IMR-90 (cell line): ENCODE measurements at regions not wholly inside any gene's neighbourhood (a gene's known extent, or its start where the extent isn't known, plus 50 kb on each side); places are given as distances from the start of the nearest gene placed in this dataset.

ENCODE experiments used
- ATAC-seq: fragments of 200-7000 bp; cut with Tn5 transposase; 2 replicates; pipeline ENCODE4 v1.9.1; 2020; ENCODE audit warnings: low read depth, mild to moderate bottlenecking, moderate library complexity
- BruUV-seq: library from RNA; stranded (reverse); fragments of 400-500 nt; replicated peaks from 2 replicates; lab custom pipeline; 2021; lab: Mats Ljungman, UMichigan
- CTCF ChIA-PET: fragments of 300-600 bp; formaldehyde crosslinking; extraction: SDS; loops from one replicate; lab custom pipeline; 2021; ENCODE audit warnings: antibody characterized with exemption; lab: Yijun Ruan, JAX
- POLR2A ChIA-PET: fragments of 300-600 bp; sonication (Branson Sonifier 250); formaldehyde crosslinking; loops from one replicate; lab custom pipeline; 2022; ENCODE audit warnings: antibody characterized with exemption; ENCODE audit not compliant: unreplicated experiment; lab: Charles Lee
- DNase-seq: peaks from one replicate; pipeline ENCODE4 v3.0.0; 2013
- H2AFZ ChIP-seq: replicated peaks from 2 replicates; pipeline ENCODE3; 2013; ENCODE audit warnings: low read length, mild to moderate bottlenecking; ENCODE audit not compliant: poor library complexity
- H2AK5ac ChIP-seq: 2 replicates; pipeline ENCODE4 v1.6.1; 2013; ENCODE audit warnings: low read depth, low read length, inconsistent platforms
- H2AK9ac ChIP-seq: replicated peaks from 2 replicates; pipeline ENCODE3; 2013; ENCODE audit warnings: mild to moderate bottlenecking, low read depth, low read length, moderate library complexity; ENCODE audit not compliant: poor library complexity
- H2BK120ac ChIP-seq: 2 replicates; pipeline ENCODE4 v1.6.1; 2013; ENCODE audit warnings: low read depth, low read length, inconsistent platforms
- H2BK15ac ChIP-seq: 3 replicates; pipeline ENCODE4 v1.6.1; 2013; ENCODE audit warnings: low read depth, low read length, inconsistent platforms
- H2BK20ac ChIP-seq: 2 replicates; pipeline ENCODE4 v1.6.1; 2013; ENCODE audit warnings: low read depth, mild to moderate bottlenecking, inconsistent platforms, low read length, moderate library complexity
- H2BK5ac ChIP-seq: 2 replicates; pipeline ENCODE4 v1.6.1; 2013; ENCODE audit warnings: mild to moderate bottlenecking, low read depth, low read length, inconsistent platforms; ENCODE audit not compliant: poor library complexity, severe bottlenecking
- H3K14ac ChIP-seq: replicated peaks from 2 replicates; pipeline ENCODE4 v1.6.1; 2013; ENCODE audit warnings: low read depth, low read length, inconsistent platforms
- H3K18ac ChIP-seq: 2 replicates; pipeline ENCODE4 v1.6.1; 2013; ENCODE audit warnings: low read depth, low read length, control low read depth
- H3K23ac ChIP-seq: 2 replicates; pipeline ENCODE4 v1.6.1; 2013; ENCODE audit warnings: low read depth, low read length, inconsistent platforms
- H3K27ac ChIP-seq: 2 replicates; pipeline ENCODE4 v1.5.1; 2013; ENCODE audit warnings: mild to moderate bottlenecking, control low read depth, low read length; ENCODE audit not compliant: insufficient read depth
- H3K27me3 ChIP-seq: 2 replicates; pipeline ENCODE4 v1.6.1; 2013; ENCODE audit warnings: low read length; ENCODE audit not compliant: control insufficient read depth, insufficient read depth
- H3K36me3 ChIP-seq: 2 replicates; pipeline ENCODE4 v1.6.1; 2013; ENCODE audit warnings: low read length, mixed read lengths; ENCODE audit not compliant: control insufficient read depth, insufficient read depth
- H3K4ac ChIP-seq: 2 replicates; pipeline ENCODE4 v1.6.1; 2013; ENCODE audit warnings: low read depth, low read length, inconsistent platforms
- H3K4me1 ChIP-seq: 2 replicates; pipeline ENCODE4 v1.6.1; 2013; ENCODE audit warnings: low read length, mixed read lengths; ENCODE audit not compliant: control insufficient read depth, insufficient read depth
- H3K4me2 ChIP-seq: 2 replicates; pipeline ENCODE4 v1.6.1; 2013; ENCODE audit warnings: low read depth, mild to moderate bottlenecking, control low read depth, low read length, moderate library complexity
- H3K4me3 ChIP-seq: 2 replicates; pipeline ENCODE4 v1.5.1; 2013; ENCODE audit warnings: low read depth, mild to moderate bottlenecking, control low read depth, low read length, moderate library complexity; ENCODE audit not compliant: insufficient read depth
- H3K56ac ChIP-seq: 2 replicates; pipeline ENCODE4 v1.6.1; 2013; ENCODE audit warnings: low read length, inconsistent platforms; ENCODE audit not compliant: insufficient read depth; ENCODE audit errors: extremely low read depth
- H3K79me1 ChIP-seq, 2 experiments: 2 replicates each; pipeline ENCODE4 v1.6.1; 2013; ENCODE audit warnings: low read length in 2 of 2, inconsistent platforms in 1 of 2, low read depth in 1 of 2
- H3K9ac ChIP-seq: 2 replicates; pipeline ENCODE4 v1.6.1; 2013; ENCODE audit warnings: low read depth, low read length, control low read depth
- H3K9me1 ChIP-seq: 2 replicates; pipeline ENCODE4 v1.6.1; 2013; ENCODE audit warnings: low read length, inconsistent platforms; ENCODE audit not compliant: insufficient read depth
- H3K9me3 ChIP-seq: 2 replicates; pipeline ENCODE4 v1.6.1; 2013; ENCODE audit warnings: low read length; ENCODE audit not compliant: control insufficient read depth, insufficient read depth
- H4K20me1 ChIP-seq: 2 replicates; pipeline ENCODE4 v1.6.1; 2013; ENCODE audit warnings: low read length, inconsistent platforms; ENCODE audit not compliant: insufficient read depth
- H4K5ac ChIP-seq: 2 replicates; pipeline ENCODE4 v1.6.1; 2013; ENCODE audit warnings: mild to moderate bottlenecking, low read depth, low read length, control low read depth
- H4K8ac ChIP-seq, 2 experiments: 2 replicates each; pipeline ENCODE4 v1.6.1; 2013; ENCODE audit warnings: low read depth in 2 of 2, low read length in 2 of 2, control low read depth in 1 of 2, inconsistent platforms in 1 of 2
- H4K91ac ChIP-seq: 2 replicates; pipeline ENCODE4 v1.6.1; 2013; ENCODE audit warnings: low read depth, low read length, inconsistent platforms; ENCODE audit not compliant: insufficient read depth
- MAFK ChIP-seq: IDR thresholded peaks from 2 replicates; pipeline ENCODE4 v1.6.1; 2012; ENCODE audit warnings: low read depth, low read length, improper control_type of control experiment
- MAZ ChIP-seq: IDR thresholded peaks from 2 replicates; pipeline ENCODE4 v1.6.1; 2012; ENCODE audit warnings: low read depth, mild to moderate bottlenecking, low read length, improper control_type of control experiment, moderate library complexity, borderline replicate concordance
- dilution Hi-C: fragments of 300-500 bp; cut with HindIII; formaldehyde crosslinking; loops from one replicate; pipeline ENCODE4 v1.14.3; 2018; ENCODE audit warnings: low sequenced_read_pairs; ENCODE audit not compliant: unreplicated experiment
- in situ Hi-C: fragments of 300-500 bp; cut with MboI; formaldehyde crosslinking; loops from 3 replicates; pipeline ENCODE4 v1.14.3; 2019; ENCODE audit warnings: low sequenced_read_pairs, inconsistent platforms, mixed read lengths
- intact Hi-C: fragments of 100-400 bp; cut with micrococcal nuclease; formaldehyde crosslinking; loops from 2 replicates; pipeline ENCODE4 v1.10.0; 2022

DNA sequence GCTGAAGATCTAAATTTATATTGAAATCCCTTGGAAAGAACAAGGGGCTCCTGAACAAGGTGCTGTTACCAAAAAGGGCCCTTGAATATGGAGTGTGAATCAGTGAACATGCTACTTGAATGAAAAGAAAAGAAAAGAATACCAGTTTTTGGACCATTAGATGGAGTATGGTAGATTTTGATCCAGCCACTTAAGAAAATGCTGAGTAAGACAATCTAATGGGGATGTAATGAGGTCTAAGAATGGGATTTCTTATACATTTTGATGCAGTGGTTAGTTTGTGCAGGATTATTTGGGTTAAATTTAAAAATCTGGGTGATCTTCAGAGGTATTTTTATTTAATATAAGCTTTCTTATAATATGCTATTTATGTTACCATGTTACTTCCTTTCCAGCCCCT is 2003.0 kb upstream of the LRRTM1 start:
- Histone ChIP-seq H2AK9ac (no peak overlapping the region), H3K79me1 (no peaks in the 10 kb centered on the region), H3K4me2 (no peak overlapping the region), H2AK5ac (no peak overlapping the region), H3K4ac (no peak overlapping the region), H3K18ac (no peak overlapping the region), H3K4me1 (no peaks in the 10 kb centered on the region), H3K14ac (no peak overlapping the region), H3K9me3 (no peaks in the 10 kb centered on the region), H3K56ac (no peak overlapping the region), H3K27ac (no peak overlapping the region), H2BK15ac (no peak overlapping the region), H4K91ac (no peak overlapping the region), H3K36me3 (no peaks in the 10 kb centered on the region), H4K20me1 (no peaks in the 10 kb centered on the region), H4K8ac (no peak overlapping the region), H3K23ac (no peak overlapping the region), H2BK120ac (no peak overlapping the region), H2BK20ac (no peak overlapping the region), H4K5ac (no peak overlapping the region), H2BK5ac (no peak overlapping the region), H3K4me3 (no peak overlapping the region), H3K27me3 (no peaks in the 10 kb centered on the region), H3K9ac (no peak overlapping the region), H2AFZ (no peak overlapping the region), H3K9me1 (no peaks in the 10 kb centered on the region)
- in situ Hi-C loops (no loop called here), intact Hi-C loops (no loop called here), dilution Hi-C loops (no loop called here)
- ChIA-PET CTCF (no interaction called here), POLR2A (no interaction called here)
- no peak for TF ChIP-seq MAZ
- peak; percentile 89 for TF ChIP-seq MAFK
- BruUV-seq, result no TSS peak
- DNase-seq, result no peak
- ATAC-seq, result no peak
